OCI-M2 (cell line): ENCODE measurements at regions not wholly inside any gene's neighbourhood (a gene's known extent, or its start where the extent isn't known, plus 50 kb on each side); places are given as distances from the start of the nearest gene placed in this dataset.

Experiments
- DNase-seq: peaks from one replicate; lab custom pipeline; 2025; ENCODE audit not compliant: unreplicated experiment; lab: John Stamatoyannopoulos, UW

- no peak for DNase-seq
These were observed 541.7 kb downstream of the METTL15 start for GRCh38 chr11:28649922-28650321.

DNA sequence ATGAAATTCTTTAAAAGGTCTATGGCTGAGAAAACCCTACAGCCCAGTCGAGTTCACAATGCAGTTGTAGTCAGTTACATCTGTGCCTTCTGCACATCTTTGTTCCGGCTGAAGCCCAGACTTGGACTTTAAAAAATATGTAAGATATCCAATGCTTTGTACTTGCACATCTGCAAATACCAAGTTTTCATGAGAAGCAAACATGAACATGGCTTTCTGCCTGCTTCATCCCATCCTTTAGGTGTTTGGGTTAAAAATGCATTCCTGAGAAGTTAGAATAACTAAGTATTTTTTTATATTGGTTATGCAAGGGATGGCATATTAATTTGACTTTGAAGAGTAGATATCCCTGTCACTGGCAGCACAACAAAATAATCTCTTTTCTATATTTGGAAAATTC lies 528.4 kb downstream of the METTL15 start:
- DNase-seq, result no peak

DNA sequence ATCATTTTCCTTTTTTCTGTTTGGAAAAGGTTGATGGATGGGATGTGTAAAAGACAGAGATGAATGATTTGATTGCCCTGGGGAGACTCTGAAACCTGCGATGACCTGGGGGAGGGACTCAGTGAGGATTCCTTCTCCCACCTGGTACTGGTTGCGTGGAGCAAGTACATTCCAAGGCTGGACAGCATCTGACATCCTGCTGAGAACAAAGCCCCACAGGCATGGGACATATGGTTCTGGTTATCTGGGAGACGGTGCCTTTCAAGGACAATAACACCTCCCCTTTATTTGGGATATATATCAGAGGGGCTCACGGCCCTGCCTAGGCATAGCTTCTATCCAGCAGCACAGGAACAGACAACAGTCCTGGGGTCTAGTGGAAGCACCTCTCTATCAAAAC lies 527.8 kb downstream of the METTL15 start:
- DNase-seq, result no peak

DNA sequence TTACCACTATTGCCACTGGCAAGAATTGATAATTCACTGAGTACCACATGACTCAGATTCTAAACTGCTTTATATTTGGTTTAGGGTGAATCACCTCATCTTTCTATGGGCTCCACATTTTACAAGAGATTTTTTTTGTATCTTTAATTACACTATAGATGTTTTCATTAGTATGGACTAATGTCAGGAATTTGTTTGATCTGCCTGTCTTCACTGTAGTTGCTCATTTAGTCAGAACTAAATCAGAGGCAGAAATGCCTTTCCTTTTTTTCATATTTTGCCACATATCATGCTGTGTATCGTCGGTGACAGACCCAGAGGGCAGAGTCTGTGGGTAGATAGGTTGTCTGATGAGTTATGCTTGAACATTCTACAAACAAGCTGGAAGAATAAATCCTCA lies 524.1 kb downstream of the METTL15 start:
- DNase-seq, result no peak

GRCh38 chr11:28631148-28631547 lies 523.0 kb downstream of the METTL15 start:
- no peak for DNase-seq

GRCh38 chr11:28629235-28629634 lies 521.0 kb downstream of the METTL15 start:
- DNase-seq, result no peak

- no peak for DNase-seq
These were observed 520.2 kb downstream of the METTL15 start for GRCh38 chr11:28628412-28628811.

GRCh38 chr11:28627690-28628255 lies 519.6 kb downstream of the METTL15 start:
- no peak for DNase-seq

- DNase-seq, result no peak
These were observed 517.3 kb downstream of the METTL15 start for GRCh38 chr11:28625532-28625931.

- DNase-seq, result no peak
These were observed 513.6 kb downstream of the METTL15 start for GRCh38 chr11:28621753-28622152.

- DNase-seq, result no peak
These were observed 511.8 kb downstream of the METTL15 start for GRCh38 chr11:28619846-28620540.

GRCh38 chr11:28618416-28618815 lies 510.2 kb downstream of the METTL15 start:
- DNase-seq, result no peak

- DNase-seq, result no peak
These were observed 508.2 kb downstream of the METTL15 start for GRCh38 chr11:28616160-28616965.

- DNase-seq, result no peak
These were observed 507.4 kb downstream of the METTL15 start for GRCh38 chr11:28615542-28615941.

- no peak for DNase-seq
These were observed 498.7 kb downstream of the METTL15 start for GRCh38 chr11:28606930-28607329.

DNA sequence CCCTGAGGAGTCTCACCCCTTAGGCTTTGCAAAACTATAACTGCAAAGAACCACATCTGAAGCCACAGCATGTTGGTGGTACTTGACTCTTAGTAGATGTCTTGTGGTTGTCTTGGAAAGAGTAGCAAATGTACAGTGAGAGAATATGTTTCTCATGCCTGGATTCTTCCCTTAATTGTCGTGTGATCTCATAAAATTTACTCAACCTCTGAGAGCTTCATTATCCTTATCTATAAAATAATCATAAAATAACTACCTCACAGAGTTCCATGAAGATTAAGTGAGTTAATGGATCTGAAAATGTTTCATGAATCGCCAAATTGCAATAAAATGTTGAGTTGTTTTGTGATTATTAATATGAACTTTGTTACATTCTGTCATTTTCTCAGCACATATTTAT lies 491.5 kb downstream of the METTL15 start:
- no peak for DNase-seq

GRCh38 chr11:28598531-28598930 lies 490.3 kb downstream of the METTL15 start:
- no peak for DNase-seq

- no peak for DNase-seq
These were observed 488.6 kb downstream of the METTL15 start for GRCh38 chr11:28596816-28597215.

GRCh38 chr11:28592141-28592540 lies 484.0 kb downstream of the METTL15 start:
- DNase-seq, result no peak

- DNase-seq, result no peak
These were observed 476.8 kb downstream of the METTL15 start for GRCh38 chr11:28584992-28585391.

DNA sequence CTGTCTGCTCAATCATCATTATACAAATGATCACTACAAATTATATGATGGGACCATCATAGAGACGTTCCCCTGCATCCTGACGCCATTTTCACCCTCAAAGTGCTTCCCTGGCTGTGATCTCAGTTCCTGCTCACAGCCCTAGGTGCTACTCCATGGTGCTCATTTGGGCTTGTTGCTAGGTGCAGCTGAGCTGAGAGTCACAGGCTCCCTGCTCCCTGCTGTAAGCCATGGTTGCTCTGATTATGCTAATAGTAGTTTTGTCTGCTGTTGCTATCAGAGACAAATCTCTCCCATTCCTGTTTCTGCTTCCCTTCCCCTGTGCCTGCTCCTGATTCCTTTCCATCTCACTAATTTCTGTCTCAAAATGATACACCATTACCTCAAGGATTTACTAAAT lies 474.3 kb downstream of the METTL15 start:
- DNase-seq, result no peak
